NCI-H1694 (cell line): ENCODE measurements at regions not wholly inside any gene's neighbourhood (a gene's known extent, or its start where the extent isn't known, plus 50 kb on each side); places are given as distances from the start of the nearest gene placed in this dataset.

ENCODE experiments used
- DNase-seq: peaks from one replicate; lab custom pipeline; 2025; lab: John Stamatoyannopoulos, UW

DNA sequence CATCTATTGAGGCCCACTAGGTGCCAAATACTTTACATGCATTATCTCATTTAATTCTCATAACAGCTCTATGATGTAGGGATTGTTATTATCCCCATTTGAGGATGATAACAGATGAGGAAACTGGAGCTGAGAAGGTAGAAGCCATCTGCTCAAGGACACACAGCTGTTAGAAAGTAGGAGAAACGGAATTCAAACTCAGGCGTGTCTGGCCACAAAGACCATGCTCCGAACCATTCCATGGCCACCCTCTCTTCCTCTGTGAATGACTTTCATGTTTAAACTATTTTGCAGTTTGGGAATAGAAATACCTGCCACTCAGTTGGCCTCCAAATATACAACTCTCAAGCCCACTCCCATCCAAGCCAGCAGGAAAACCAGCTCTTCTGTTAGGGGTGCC is 87.6 kb upstream of the ANKRD55 start:
- DNase-seq, result no peak

DNA sequence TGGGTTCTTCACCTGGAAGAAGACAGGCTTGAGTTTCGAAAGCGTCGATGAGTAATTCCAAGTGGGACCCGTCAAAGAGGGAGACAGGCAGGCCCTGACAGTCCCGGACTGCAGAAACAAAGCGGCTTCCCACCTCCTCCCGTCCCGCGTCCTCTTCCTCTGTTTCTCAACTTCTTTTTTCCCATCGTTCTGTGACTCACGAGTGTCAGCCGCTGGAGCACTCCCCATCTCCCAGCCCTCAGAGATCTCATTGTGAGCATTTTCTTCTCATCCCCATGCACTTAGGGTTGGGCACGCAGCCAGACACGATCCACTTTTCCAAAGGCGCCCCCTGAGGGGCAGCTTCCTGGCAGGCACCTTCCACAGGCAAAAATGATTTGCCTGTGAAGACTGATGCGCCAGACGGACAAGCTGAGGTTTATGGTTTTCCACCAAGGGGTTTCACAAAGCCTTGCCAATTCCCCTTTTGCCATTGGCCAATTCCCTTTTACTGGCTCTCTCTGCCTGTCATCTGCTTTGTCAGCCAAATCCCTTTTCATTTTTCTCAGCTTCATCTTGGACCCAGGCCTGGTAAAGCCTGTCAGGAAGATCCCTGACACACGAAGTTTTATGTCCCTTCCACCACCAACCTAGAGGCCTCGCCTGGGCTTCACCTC is 86.5 kb upstream of the ANKRD55 start:
- no peak for DNase-seq

GRCh38 chr5:56317923-56318561 is 84.9 kb upstream of the ANKRD55 start:
- DNase-seq, result no peak

DNA sequence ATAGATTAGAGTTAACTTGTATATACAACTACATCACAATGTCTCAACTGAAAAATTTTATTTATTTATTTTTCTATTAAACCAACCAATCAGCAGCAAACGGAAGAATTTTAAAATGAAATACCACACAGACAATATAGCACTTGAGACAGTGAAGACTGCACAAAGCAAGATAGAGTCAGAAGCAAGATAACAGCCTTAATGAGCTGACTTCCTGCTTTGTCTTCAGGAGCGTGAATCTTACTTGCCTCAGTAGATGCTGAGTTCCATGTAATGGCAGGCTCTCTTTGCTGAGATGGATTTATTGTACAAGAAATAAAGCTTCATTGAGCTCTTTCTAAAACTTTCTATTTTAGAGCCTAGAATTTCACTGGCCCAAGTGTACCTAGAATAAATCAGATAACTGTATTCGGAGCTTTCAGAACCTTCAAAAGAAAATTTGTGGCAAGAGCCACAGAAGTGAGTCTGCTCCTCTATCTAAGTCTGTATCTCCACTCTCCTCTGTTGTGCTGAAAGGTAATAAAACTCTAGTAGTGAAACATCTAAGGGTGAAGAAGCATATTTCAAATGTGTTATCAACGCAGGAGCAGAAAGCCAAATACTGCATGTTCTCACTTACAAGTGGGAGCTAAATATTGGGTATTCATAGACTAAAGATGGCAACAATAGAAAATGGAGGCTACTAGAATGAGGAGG is 83.3 kb upstream of the ANKRD55 start:
- no peak for DNase-seq

- DNase-seq, result no peak
Measured at GRCh38 chr5:56314529-56314928, 81.4 kb upstream of the ANKRD55 start.

GRCh38 chr5:56313596-56313995 is 80.5 kb upstream of the ANKRD55 start:
- no peak for DNase-seq

GRCh38 chr5:56313004-56313531 is 79.9 kb upstream of the ANKRD55 start:
- DNase-seq, result no peak

GRCh38 chr5:56311306-56311905 is 78.3 kb upstream of the ANKRD55 start:
- DNase-seq, result no peak

- no peak for DNase-seq
Measured at GRCh38 chr5:56310711-56311204, 77.6 kb upstream of the ANKRD55 start.

DNA sequence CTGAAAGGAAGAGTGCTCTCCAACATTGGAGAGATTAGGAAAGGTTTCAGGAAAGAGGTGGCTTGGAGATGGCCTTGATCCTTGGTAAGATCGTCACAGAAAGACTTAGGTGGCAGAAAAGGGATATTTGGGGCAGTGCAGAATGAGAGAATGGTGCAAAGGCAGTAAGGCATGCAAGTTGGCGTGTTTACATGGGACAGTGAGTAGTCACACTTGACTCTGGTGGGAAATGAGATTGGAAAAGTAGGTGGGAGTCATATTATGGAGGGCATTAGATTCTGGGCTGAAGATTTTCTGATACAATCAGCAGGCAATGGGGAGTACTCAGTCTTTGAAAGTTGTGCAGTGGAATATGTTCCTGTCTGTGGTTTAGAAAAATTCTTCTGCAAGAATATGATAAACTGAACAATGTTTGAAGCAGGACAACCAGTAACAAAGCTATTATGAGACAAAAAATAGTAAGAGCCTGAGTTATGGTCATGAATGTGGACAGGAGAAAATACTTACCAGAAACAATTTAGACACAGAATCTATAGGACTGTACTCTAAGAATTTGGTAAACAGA is 76.2 kb upstream of the ANKRD55 start:
- no peak for DNase-seq

- no peak for DNase-seq
Measured at GRCh38 chr5:56307714-56308333, 74.7 kb upstream of the ANKRD55 start.

GRCh38 chr5:56306433-56307150 is 73.5 kb upstream of the ANKRD55 start:
- no peak for DNase-seq

DNA sequence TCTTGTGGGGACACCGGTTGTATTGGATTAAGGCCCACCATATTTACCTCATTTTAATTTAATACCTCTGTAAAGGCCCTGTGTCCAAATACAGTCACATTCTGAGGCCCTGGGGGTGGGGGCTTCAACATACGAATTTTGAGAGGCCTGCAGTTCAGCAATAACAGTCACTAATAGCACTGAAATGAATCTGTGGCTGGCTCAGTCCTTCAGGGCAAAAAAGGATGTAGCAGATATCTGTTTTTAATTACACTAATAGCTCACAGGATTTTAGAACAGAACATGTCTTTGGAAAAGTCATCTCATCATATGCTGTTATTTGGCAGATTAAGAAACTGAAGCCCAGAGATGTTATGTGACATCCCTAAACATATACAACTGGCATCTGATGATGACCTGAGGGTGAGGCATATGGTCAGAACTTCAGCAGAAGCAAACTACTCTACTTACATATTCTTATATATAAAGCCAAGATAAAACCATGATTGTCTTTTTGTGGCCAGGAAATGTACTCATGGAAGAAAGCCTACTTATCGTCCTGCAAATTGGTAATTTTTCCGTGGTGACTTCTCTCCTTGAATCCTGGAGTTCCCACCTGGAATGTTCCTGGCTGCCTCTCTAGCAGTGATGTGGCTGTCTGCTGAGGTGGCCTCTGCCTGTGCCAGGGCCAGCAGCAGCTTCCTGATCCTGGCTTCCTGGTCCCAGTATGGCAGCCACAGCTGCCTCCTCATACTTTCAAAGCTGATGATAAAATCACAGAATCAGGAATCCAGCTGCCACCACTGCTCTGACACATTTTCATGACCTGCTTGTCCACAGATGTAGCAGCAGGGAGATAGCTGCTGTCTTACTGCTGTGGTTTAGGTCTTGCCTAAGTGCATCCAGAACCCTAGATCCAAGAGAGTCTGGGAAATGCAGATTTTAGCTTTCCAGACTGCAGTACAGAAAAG is 72.1 kb upstream of the ANKRD55 start:
- no peak for DNase-seq

DNA sequence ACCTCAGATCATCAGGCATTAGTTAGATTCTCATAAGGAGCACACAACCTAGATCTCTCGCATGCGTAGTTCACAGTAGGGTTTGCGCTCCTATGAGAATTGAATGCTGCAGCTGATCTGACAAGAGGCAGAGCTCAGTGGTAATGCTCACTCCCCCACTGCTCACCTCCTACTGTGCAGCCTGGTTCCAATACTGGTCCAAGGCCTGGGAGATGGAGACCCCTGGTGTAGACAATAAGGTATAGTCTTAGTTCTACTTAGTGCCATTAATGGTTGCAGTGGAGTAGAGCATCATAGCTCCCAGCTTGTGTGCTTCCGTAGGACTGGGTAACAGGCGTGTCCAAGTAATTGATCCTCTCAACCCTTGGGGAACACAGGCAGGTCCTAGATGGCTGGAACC is 70.4 kb upstream of the ANKRD55 start:
- DNase-seq, result no peak

DNA sequence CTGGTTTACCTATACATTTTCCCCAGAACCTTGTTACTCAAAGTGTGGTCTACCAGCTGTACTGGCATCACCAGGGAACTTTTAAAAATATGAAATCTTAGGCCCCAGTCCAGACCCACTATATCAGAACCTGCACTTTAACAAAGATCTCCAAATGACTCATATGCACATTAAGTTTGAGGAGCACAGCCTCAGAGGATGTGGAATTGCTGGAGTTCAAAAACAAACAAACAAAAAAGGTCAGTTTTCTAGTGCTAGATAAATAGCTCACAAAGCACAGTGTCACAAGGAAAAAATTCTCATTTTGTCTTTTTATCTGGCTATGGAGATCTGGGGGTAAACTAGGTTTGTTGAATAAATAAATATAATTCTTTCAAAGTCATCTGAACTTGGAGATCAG is 68.9 kb upstream of the ANKRD55 start:
- DNase-seq, result no peak

DNA sequence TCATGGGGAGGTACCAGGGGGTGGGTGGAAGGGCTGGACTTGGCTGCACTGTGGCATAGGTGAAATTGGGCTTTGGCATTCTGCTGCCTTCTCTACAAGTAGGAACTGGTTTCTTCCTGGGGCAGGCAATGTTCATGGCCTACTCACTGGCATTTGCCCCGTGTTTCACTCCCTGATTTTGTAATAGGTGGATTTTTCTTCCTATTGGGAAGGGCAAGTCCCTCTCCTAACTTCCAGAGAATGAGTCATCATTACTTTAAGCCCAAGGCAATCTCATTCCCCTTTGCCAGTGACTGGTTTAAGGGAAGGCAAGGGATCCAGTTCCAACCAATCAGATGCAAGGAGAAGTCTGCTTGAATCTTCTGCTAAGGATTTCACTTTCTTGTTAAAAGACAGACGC is 67.9 kb upstream of the ANKRD55 start:
- DNase-seq, result no peak

DNA sequence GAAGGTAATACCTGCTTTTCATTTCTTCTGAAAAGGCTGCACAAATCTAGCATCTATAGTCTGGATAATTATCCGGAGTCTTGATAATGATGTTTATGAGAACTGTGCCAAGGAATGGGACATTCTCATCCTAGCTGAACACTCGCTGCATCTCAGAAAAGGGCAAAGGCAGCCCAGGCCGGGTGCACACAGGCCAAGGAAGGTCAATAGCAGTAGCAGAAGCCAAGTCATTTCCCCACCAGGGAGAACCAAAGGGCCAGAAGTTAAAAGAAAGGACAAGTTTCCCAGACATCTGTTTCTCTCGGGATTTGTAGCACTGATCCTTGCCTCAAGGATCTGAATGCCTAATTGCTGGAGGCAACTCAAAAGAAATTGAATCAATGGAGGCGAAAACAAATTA is 66.1 kb upstream of the ANKRD55 start:
- no peak for DNase-seq

GRCh38 chr5:56298336-56299090 is 65.4 kb upstream of the ANKRD55 start:
- DNase-seq, result no peak

DNA sequence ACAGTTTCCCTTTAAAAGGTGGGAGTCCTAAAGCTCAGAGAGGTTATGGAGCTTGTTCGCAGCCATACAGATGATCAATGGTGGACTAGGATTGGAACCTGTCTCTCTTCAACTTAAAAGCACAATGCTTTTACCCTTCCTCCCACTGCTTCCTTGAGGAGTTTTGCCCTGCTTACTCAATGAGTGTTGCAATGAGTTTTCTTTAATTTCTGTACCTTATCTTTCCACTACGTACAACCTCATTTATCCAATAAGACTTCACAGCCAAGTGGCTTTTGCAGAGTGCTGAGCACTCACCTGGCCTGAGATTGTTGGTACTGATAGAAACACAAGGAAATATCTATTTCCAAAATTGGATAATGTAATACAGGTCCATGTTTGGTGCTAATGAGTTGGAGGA is 64.7 kb upstream of the ANKRD55 start:
- DNase-seq, result no peak
